ENCODE measurements at regions not wholly inside any gene's neighbourhood (a gene's known extent, or its start where the extent isn't known, plus 50 kb on each side); places are given as distances from the start of the nearest gene placed in this dataset.

DNA sequence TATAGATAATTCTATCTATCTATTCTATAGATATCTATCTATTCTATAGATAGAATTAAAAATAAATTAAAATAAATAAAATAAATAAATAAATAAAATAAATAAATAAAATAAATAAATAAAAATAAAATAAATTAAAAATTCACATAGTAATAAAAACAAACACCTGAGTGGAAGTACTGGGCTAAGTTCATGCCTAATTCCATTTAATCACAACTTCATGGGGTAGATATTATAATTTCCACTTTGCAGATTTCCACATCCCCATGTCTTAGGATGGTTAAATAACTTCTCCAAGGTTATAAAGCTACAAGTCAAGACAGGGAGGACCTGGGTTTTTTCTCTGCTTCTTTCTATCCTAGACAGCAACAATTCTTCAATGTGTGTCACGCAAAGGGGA, 261.4 kb upstream of the MEX3C start:
- Mint-ChIP-seq H3K36me3 (no peaks in the 10 kb centered on the region), H3K4me3 (no peak overlapping the region), H3K27ac (no peak overlapping the region), H3K4me1 (no peaks in the 10 kb centered on the region), H3K9me3 (peaks cover 4% of the 10 kb centered on the region), H3K27me3 (ENCODE audit: low read depth) (no peaks in the 10 kb centered on the region)
- DNase-seq (ENCODE audit: low spot score in 2 of 2, unreplicated experiment in 2 of 2) = no peak
- no peak for TF ChIP-seq CTCF (IDR thresholded peaks at IDR 0.05; ENCODE audit: unreplicated experiment)

DNA sequence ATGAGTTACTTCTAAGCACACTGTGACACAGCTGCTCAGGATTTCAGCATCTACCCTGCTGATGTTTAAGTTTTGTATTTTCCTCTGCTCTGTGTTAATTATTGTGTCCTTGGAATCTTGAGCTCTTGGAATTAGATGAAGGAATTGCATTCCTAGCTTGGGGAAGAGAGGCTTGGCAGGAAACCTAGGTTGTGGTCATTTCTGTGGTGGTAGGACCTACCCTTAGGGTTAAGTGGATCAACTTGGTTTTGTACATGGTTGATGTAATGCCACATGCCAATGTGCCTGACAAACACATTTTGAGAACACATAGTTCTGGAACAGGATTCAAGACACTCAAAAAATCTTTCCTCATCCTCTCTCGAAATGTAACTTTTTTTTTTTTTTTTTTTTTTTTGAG, 264.5 kb upstream of the MEX3C start:
- no peaks in the 10 kb centered on the region for H3K27me3 Mint-ChIP-seq (ENCODE audit: low read depth)
- H3K27ac Mint-ChIP-seq = no peak overlapping the region
- TF ChIP-seq CTCF (IDR thresholded peaks at IDR 0.05; ENCODE audit: unreplicated experiment) = no peak
- DNase-seq (ENCODE audit: low spot score in 2 of 2, unreplicated experiment in 2 of 2) = no peak
- peaks cover 5% of the 10 kb centered on the region for H3K4me1 Mint-ChIP-seq
- H3K4me3 Mint-ChIP-seq = no peak overlapping the region
- peaks cover 4% of the 10 kb centered on the region for H3K9me3 Mint-ChIP-seq
- H3K36me3 Mint-ChIP-seq = no peaks in the 10 kb centered on the region

DNA sequence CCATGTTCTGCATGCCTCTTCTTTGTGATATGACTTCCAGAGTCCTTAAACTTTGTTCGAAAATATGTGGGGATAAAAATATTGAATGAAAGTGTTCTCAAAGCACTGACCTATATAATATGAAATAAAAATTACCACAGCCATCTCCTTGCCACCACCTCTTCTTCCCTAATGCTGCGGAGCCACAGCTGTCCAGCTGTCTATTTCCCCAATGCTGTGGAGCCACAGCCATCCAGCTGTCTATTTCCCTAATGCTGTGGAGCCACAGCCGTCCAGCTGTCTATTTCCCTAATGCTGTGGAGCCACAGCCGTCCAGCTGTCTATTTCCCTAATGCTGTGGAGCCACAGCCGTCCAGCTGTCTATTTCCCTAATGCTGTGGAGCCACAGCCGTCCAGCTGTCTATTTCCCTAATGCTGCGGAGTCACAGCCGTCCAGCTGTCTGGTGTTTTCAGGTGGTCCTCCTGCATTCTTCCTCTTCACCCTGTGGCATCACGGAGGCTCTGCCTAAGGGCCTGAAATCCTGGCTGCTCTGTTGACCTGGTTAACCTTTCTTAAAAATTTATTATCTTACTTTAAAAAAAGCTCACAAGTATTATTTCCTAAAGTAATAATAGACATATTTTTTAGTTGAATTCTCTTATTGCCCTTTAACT, 266.1 kb upstream of the MEX3C start:
- no peak overlapping the region for H3K27ac Mint-ChIP-seq

DNA sequence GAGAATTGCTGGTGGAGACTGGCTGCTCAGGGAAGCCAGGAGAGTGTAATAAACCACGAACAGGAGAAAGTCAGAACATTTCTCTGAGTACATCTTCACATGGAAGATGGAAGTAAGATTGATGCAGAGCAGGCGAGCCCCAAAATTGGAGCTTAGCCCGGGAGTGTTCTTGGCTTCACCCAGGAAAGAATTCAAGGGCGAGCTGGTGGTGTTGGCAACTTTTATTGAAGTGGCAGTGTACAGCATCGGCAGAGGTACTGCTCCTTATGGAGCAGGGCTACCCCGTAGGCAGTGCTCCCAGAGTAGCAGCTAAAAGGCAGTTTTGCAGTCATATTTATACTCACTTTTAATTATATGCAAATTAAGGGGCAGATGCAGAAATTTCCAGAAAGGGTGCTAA, 281.4 kb upstream of the MEX3C start:
- no peak for DNase-seq (ENCODE audit: low spot score in 2 of 2, unreplicated experiment in 2 of 2)
- Mint-ChIP-seq H3K27me3 (ENCODE audit: low read depth) (peaks cover 5% of the 10 kb centered on the region), H3K9me3 (no peaks in the 10 kb centered on the region), H3K36me3 (no peaks in the 10 kb centered on the region), H3K27ac (no peak overlapping the region), H3K4me3 (no peak overlapping the region), H3K4me1 (peaks cover 5% of the 10 kb centered on the region)
- TF ChIP-seq CTCF (IDR thresholded peaks at IDR 0.05; ENCODE audit: unreplicated experiment) = no peak

More for the DNA sequence above, 266.1 kb upstream of the MEX3C start:
- Mint-ChIP-seq H3K36me3 (no peaks in the 10 kb centered on the region), H3K9me3 (peaks cover 7% of the 10 kb centered on the region), H3K4me3 (no peak overlapping the region), H3K4me1 (peaks cover 5% of the 10 kb centered on the region), H3K27me3 (ENCODE audit: low read depth) (no peaks in the 10 kb centered on the region)
- no peak for DNase-seq (ENCODE audit: low spot score in 2 of 2, unreplicated experiment in 2 of 2)
- TF ChIP-seq CTCF (IDR thresholded peaks at IDR 0.05; ENCODE audit: unreplicated experiment) = no peak

GRCh38 chr18:51479736-51480135, 282.3 kb upstream of the MEX3C start:
- Mint-ChIP-seq H3K27me3 (ENCODE audit: low read depth) (peaks cover 5% of the 10 kb centered on the region), H3K4me3 (no peak overlapping the region), H3K36me3 (no peaks in the 10 kb centered on the region), H3K9me3 (no peaks in the 10 kb centered on the region), H3K27ac (no peak overlapping the region), H3K4me1 (peaks cover 5% of the 10 kb centered on the region)
- DNase-seq (ENCODE audit: low spot score in 2 of 2, unreplicated experiment in 2 of 2) = no peak
- TF ChIP-seq CTCF (IDR thresholded peaks at IDR 0.05; ENCODE audit: unreplicated experiment) = no peak

Measured in mesothelial cell of epicardium (in vitro differentiated cells).